GM23338 (cell line): ENCODE measurements at regions not wholly inside any gene's neighbourhood (a gene's known extent, or its start where the extent isn't known, plus 50 kb on each side); places are given as distances from the start of the nearest gene placed in this dataset.

Experiments used
- ATAC-seq: fragments of 200-7000 bp; cut with Tn5 transposase; 3 replicates; pipeline ENCODE4 v1.9.1; 2020
- DNase-seq: peaks from one replicate; pipeline ENCODE4 v3.0.0-alpha.2; 2015; ENCODE audit warnings: low spot score
- H2AFZ ChIP-seq: fragments of 200-600 bp; sonication (generic); 2 replicates; pipeline ENCODE4 v1.8.0; 2016; ENCODE audit warnings: antibody characterized with exemption, mild to moderate bottlenecking, moderate library complexity
- H3F3A ChIP-seq: fragments of 200-600 bp; sonication (generic); replicated peaks from 2 replicates; pipeline ENCODE4 v1.8.0; 2017; ENCODE audit warnings: antibody characterized with exemption, mixed run types, low read depth
- H3K27ac ChIP-seq: fragments of 200-600 bp; sonication (generic); 2 replicates; pipeline ENCODE4 v1.6.1; 2016; ENCODE audit warnings: low read depth
- H3K27me3 ChIP-seq: fragments of 200-600 bp; sonication (generic); 2 replicates; pipeline ENCODE4 v1.8.0; 2016; ENCODE audit warnings: mild to moderate bottlenecking, mixed run types, moderate library complexity; ENCODE audit not compliant: insufficient read depth
- H3K36me3 ChIP-seq: fragments of 200-600 bp; sonication (generic); 2 replicates; pipeline ENCODE4 v1.8.0; 2016; ENCODE audit warnings: mild to moderate bottlenecking; ENCODE audit not compliant: insufficient read depth
- H3K4me1 ChIP-seq: fragments of 200-600 bp; sonication (generic); 2 replicates; pipeline ENCODE4 v1.8.0; 2016; ENCODE audit warnings: mild to moderate bottlenecking, moderate library complexity; ENCODE audit not compliant: insufficient read depth
- H3K4me2 ChIP-seq: fragments of 200-600 bp; sonication (generic); 2 replicates; pipeline ENCODE4 v1.7.1; 2017; ENCODE audit warnings: mixed run types
- H3K4me3 ChIP-seq: fragments of 200-600 bp; sonication (generic); 2 replicates; pipeline ENCODE4 v1.6.1; 2016; ENCODE audit warnings: mixed run types
- H3K79me2 ChIP-seq: fragments of 200-600 bp; sonication (generic); replicated peaks from 2 replicates; pipeline ENCODE4 v1.8.0; 2017; ENCODE audit warnings: mild to moderate bottlenecking; ENCODE audit not compliant: insufficient read depth
- H3K9me2 ChIP-seq: fragments of 200-600 bp; sonication (generic); 2 replicates; pipeline ENCODE4 v1.8.0; 2017; ENCODE audit not compliant: insufficient read depth
- H4K20me1 ChIP-seq: fragments of 200-600 bp; sonication (generic); replicated peaks from 2 replicates; pipeline ENCODE4 v1.8.0; 2017; ENCODE audit warnings: mild to moderate bottlenecking; ENCODE audit not compliant: insufficient read depth
- H3K27ac Mint-ChIP-seq: 2 replicates; pipeline ENCODE4 v1.8.0; 2020; ENCODE audit warnings: inconsistent platforms, mild to moderate bottlenecking, moderate library complexity, mixed read lengths
- H3K27me3 Mint-ChIP-seq: 3 replicates; pipeline ENCODE4 v1.8.0; 2022; ENCODE audit warnings: low read depth, mild to moderate bottlenecking, moderate library complexity, mixed read lengths, inconsistent platforms; ENCODE audit not compliant: insufficient read depth, poor library complexity
- H3K36me3 Mint-ChIP-seq: 3 replicates; pipeline ENCODE4 v1.8.0; 2021; ENCODE audit warnings: low read depth, mild to moderate bottlenecking, inconsistent platforms, moderate library complexity, mixed read lengths
- H3K4me1 Mint-ChIP-seq: 3 replicates; pipeline ENCODE4 v1.8.0; 2020; ENCODE audit warnings: mild to moderate bottlenecking, inconsistent platforms, mixed read lengths
- H3K4me3 Mint-ChIP-seq: 3 replicates; pipeline ENCODE4 v1.8.0; 2021; ENCODE audit warnings: moderate library complexity, mild to moderate bottlenecking, inconsistent platforms, mixed read lengths
- H3K9me3 Mint-ChIP-seq: 3 replicates; pipeline ENCODE4 v1.8.0; 2020; ENCODE audit warnings: moderate library complexity, mild to moderate bottlenecking, inconsistent platforms, mixed read lengths
- EZH2 ChIP-seq: fragments of 200-600 bp; sonication (generic); IDR thresholded peaks from one replicate; pipeline ENCODE4 v1.8.0; 2017; ENCODE audit warnings: antibody characterized with exemption, mild to moderate bottlenecking, low read depth; ENCODE audit not compliant: unreplicated experiment
- EZH2phosphoT487 ChIP-seq: fragments of 200-600 bp; sonication (generic); IDR thresholded peaks from one replicate; pipeline ENCODE4 v1.8.1; 2018; ENCODE audit warnings: antibody characterized with exemption; ENCODE audit not compliant: unreplicated experiment
- JUNB ChIP-seq: IDR thresholded peaks from one replicate; pipeline ENCODE4 v1.6.1; 2016; ENCODE audit warnings: antibody characterized with exemption; ENCODE audit not compliant: unreplicated experiment
- POLR2AphosphoS5 ChIP-seq: IDR thresholded peaks from 2 replicates; pipeline ENCODE4 v1.6.1; 2016; ENCODE audit warnings: antibody characterized with exemption, low read depth
- STAT1 ChIP-seq: IDR thresholded peaks from one replicate; pipeline ENCODE4 v1.6.1; 2016; ENCODE audit warnings: antibody characterized with exemption; ENCODE audit not compliant: unreplicated experiment
- ZNF331 ChIP-seq: fragments of 250-450 bp; sonication (Bioruptor Pico); IDR thresholded peaks from 2 replicates; pipeline ENCODE4 v1.5.0; 2020; ENCODE audit warnings: low read depth, mild to moderate bottlenecking, moderate library complexity
- TF ChIP-seq, protein P1 (sequence below): IDR thresholded peaks from one replicate; pipeline ENCODE4 v1.6.1; 2018; ENCODE audit warnings: antibody characterized with exemption; ENCODE audit not compliant: unreplicated experiment
- TF ChIP-seq, protein P2 (sequence below): fragments of 250-450 bp; sonication (Bioruptor Pico); IDR thresholded peaks from 2 replicates; pipeline ENCODE4 v1.5.0; 2020; ENCODE audit warnings: mild to moderate bottlenecking, moderate library complexity

DNA sequence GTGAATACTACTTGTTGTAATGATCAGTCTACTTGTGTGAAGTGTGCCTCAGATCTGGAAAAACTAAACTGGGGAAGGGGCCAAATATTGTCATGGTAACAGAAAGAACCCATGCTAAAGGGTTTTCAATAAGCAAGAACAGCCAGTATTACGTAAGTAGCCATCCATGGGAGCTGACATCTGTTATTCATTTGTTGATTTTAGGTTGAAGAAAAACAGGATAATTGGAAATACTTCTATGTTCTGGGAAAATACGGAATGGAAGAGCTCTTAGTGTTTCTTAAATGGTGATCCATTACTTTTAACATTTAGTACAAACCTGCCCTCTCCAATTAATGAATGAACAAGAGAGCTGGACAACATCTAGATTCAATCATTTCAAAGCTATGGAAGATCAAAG, 485.8 kb downstream of the NTRK2 start (continued):
- no peak for TF ChIP-seq EZH2phosphoT487
- TF ChIP-seq ZNF331 (CRISPR knock-in tag) = no peak

DNA sequence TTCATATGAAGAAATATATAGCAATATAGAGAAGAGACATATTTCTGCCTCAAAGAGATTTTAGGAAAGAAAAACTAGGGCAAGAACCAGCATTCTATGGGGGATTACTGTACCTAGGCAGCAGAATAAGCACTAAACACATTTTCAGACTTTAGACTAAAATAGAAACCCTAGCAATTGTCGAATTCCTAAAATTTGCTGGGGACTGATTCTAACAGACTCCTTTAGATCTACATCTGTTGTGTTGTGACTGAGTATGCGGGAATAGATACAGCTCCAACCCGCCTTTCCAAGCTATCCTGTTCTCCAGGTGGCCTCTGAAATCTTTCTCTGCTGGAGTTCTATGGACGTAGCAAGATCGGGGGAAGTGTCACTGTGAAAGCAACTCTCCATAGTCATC, 482.2 kb downstream of the NTRK2 start:
- no peaks in the 10 kb centered on the region for H3K27me3 ChIP-seq
- no peaks in the 10 kb centered on the region for H3F3A ChIP-seq
- H3K27ac ChIP-seq = no peak overlapping the region
- H3K4me1 ChIP-seq = peaks cover 4% of the 10 kb centered on the region; the same call in 1 of the 2 replicates
- no peaks in the 10 kb centered on the region for H3K36me3 ChIP-seq
- no peaks in the 10 kb centered on the region for H3K79me2 ChIP-seq
- peak overlapping the region; percentile 78 for H2AFZ ChIP-seq
- H3K9me2 ChIP-seq = no peaks in the 10 kb centered on the region; the same call in 1 of the 2 replicates
- Mint-ChIP-seq H3K27ac (no peak overlapping the region), H3K36me3 (no peaks in the 10 kb centered on the region), H3K4me3 (no peak overlapping the region), H3K4me1 (peaks cover 13% of the 10 kb centered on the region; the same call in 2 of the 3 replicates), H3K27me3 (no peaks in the 10 kb centered on the region), H3K9me3 (no peaks in the 10 kb centered on the region)
- ATAC-seq (no peak), DNase-seq (no peak)
- H3K4me3 ChIP-seq = no peak overlapping the region
- TF ChIP-seq STAT1 = no peak
- no peak for TF ChIP-seq JUNB
- no peak for TF ChIP-seq POLR2AphosphoS5
- no peak for TF ChIP-seq EZH2
- TF ChIP-seq ZNF331 (CRISPR knock-in tag) = no peak
- no peak for TF ChIP-seq EZH2phosphoT487
- TF ChIP-seq, protein P1, sequence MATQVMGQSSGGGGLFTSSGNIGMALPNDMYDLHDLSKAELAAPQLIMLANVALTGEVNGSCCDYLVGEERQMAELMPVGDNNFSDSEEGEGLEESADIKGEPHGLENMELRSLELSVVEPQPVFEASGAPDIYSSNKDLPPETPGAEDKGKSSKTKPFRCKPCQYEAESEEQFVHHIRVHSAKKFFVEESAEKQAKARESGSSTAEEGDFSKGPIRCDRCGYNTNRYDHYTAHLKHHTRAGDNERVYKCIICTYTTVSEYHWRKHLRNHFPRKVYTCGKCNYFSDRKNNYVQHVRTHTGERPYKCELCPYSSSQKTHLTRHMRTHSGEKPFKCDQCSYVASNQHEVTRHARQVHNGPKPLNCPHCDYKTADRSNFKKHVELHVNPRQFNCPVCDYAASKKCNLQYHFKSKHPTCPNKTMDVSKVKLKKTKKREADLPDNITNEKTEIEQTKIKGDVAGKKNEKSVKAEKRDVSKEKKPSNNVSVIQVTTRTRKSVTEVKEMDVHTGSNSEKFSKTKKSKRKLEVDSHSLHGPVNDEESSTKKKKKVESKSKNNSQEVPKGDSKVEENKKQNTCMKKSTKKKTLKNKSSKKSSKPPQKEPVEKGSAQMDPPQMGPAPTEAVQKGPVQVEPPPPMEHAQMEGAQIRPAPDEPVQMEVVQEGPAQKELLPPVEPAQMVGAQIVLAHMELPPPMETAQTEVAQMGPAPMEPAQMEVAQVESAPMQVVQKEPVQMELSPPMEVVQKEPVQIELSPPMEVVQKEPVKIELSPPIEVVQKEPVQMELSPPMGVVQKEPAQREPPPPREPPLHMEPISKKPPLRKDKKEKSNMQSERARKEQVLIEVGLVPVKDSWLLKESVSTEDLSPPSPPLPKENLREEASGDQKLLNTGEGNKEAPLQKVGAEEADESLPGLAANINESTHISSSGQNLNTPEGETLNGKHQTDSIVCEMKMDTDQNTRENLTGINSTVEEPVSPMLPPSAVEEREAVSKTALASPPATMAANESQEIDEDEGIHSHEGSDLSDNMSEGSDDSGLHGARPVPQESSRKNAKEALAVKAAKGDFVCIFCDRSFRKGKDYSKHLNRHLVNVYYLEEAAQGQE = no peak
- TF ChIP-seq, protein P2, sequence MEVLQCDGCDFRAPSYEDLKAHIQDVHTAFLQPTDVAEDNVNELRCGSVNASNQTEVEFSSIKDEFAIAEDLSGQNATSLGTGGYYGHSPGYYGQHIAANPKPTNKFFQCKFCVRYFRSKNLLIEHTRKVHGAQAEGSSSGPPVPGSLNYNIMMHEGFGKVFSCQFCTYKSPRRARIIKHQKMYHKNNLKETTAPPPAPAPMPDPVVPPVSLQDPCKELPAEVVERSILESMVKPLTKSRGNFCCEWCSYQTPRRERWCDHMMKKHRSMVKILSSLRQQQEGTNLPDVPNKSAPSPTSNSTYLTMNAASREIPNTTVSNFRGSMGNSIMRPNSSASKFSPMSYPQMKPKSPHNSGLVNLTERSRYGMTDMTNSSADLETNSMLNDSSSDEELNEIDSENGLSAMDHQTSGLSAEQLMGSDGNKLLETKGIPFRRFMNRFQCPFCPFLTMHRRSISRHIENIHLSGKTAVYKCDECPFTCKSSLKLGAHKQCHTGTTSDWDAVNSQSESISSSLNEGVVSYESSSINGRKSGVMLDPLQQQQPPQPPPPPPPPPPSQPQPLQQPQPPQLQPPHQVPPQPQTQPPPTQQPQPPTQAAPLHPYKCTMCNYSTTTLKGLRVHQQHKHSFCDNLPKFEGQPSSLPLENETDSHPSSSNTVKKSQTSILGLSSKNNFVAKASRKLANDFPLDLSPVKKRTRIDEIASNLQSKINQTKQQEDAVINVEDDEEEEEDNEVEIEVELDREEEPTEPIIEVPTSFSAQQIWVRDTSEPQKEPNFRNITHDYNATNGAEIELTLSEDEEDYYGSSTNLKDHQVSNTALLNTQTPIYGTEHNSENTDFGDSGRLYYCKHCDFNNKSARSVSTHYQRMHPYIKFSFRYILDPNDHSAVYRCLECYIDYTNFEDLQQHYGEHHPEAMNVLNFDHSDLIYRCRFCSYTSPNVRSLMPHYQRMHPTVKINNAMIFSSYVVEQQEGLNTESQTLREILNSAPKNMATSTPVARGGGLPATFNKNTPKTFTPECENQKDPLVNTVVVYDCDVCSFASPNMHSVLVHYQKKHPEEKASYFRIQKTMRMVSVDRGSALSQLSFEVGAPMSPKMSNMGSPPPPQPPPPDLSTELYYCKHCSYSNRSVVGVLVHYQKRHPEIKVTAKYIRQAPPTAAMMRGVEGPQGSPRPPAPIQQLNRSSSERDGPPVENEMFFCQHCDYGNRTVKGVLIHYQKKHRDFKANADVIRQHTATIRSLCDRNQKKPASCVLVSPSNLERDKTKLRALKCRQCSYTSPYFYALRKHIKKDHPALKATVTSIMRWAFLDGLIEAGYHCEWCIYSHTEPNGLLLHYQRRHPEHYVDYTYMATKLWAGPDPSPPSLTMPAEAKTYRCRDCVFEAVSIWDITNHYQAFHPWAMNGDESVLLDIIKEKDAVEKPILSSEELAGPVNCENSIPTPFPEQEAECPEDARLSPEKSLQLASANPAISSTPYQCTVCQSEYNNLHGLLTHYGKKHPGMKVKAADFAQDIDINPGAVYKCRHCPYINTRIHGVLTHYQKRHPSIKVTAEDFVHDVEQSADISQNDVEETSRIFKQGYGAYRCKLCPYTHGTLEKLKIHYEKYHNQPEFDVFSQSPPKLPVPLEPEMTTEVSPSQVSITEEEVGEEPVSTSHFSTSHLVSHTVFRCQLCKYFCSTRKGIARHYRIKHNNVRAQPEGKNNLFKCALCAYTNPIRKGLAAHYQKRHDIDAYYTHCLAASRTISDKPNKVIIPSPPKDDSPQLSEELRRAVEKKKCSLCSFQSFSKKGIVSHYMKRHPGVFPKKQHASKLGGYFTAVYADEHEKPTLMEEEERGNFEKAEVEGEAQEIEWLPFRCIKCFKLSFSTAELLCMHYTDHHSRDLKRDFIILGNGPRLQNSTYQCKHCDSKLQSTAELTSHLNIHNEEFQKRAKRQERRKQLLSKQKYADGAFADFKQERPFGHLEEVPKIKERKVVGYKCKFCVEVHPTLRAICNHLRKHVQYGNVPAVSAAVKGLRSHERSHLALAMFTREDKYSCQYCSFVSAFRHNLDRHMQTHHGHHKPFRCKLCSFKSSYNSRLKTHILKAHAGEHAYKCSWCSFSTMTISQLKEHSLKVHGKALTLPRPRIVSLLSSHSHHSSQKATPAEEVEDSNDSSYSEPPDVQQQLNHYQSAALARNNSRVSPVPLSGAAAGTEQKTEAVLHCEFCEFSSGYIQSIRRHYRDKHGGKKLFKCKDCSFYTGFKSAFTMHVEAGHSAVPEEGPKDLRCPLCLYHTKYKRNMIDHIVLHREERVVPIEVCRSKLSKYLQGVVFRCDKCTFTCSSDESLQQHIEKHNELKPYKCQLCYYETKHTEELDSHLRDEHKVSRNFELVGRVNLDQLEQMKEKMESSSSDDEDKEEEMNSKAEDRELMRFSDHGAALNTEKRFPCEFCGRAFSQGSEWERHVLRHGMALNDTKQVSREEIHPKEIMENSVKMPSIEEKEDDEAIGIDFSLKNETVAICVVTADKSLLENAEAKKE = no peak
- H3K4me2 ChIP-seq = no peak overlapping the region
- no peaks in the 10 kb centered on the region for H4K20me1 ChIP-seq
